Thyroid gland (tissue), 4 donors: ENCODE measurements at regions not wholly inside any gene's neighbourhood (a gene's known extent, or its start where the extent isn't known, plus 50 kb on each side); places are given as distances from the start of the nearest gene placed in this dataset.

Source experiments
- DNase-seq, 2 donors: peaks; one replicate each; pipeline ENCODE4 v3.0.0-alpha.2; 2019
- H3K27ac ChIP-seq, 3 donors: fragments of 200-600 bp; sonication (generic); 1 replicate in 2 of 3; 2 replicates in 1 of 3; pipeline ENCODE4 v1.5.1; 2016 to 2019; ENCODE audit warnings: mild to moderate bottlenecking in 1 of 3, moderate library complexity in 1 of 3
- H3K27me3 ChIP-seq: fragments of 200-600 bp; sonication (generic); one replicate; pipeline ENCODE4 v1.5.1; 2019
- H3K36me3 ChIP-seq, 2 donors: fragments of 200-600 bp; sonication (generic); one replicate each; pipeline ENCODE4 v1.5.1; 2016 to 2019
- H3K4me1 ChIP-seq, 2 donors: fragments of 200-600 bp; sonication (generic); one replicate each; pipeline ENCODE4 v1.5.1; 2017 to 2019
- H3K4me3 ChIP-seq, 3 donors: fragments of 200-600 bp; sonication (generic); replicated peaks in 1 of 3; 1 replicate in 2 of 3; 2 replicates in 1 of 3; pipeline ENCODE4 v1.5.1; 2016; ENCODE audit warnings: mild to moderate bottlenecking in 1 of 3
- H3K9me3 ChIP-seq: fragments of 200-600 bp; sonication (generic); one replicate; pipeline ENCODE4 v1.5.1; 2017
- CTCF ChIP-seq, 6 experiments: fragments of 200-600 bp in 3 of 6; fragments of 450-650 bp in 3 of 6; sonication (generic) in 3 of 6; IDR thresholded peaks; one replicate each; pipeline ENCODE4 v1.5.1; 2016 to 2019; ENCODE audit warnings: antibody characterized with exemption in 6 of 6, mild to moderate bottlenecking in 2 of 6, inconsistent platforms in 1 of 6, moderate library complexity in 1 of 6
- POLR2A ChIP-seq, 2 donors: fragments of 450-650 bp; IDR thresholded peaks; one replicate each; pipeline ENCODE4 v1.6.1; 2017; ENCODE audit warnings: antibody characterized with exemption in 2 of 2, mild to moderate bottlenecking in 2 of 2, moderate library complexity in 1 of 2
- WGBS, 2 donors: methylation state at CpG; one replicate each; pipeline ENCODE4 v1.1.5; 2017; 5-methylcytosine and 5-hydroxymethylcytosine counted together
- intact Hi-C: fragments of 100-400 bp; cut with DNase I; formaldehyde crosslinking; loops from one replicate; pipeline ENCODE4 v1.15.1; 2023

GRCh38 chr1:83530506-83530905, 468.4 kb downstream of the TTLL7 start:
- intact Hi-C loops, result no loop called here
- Histone ChIP-seq H3K4me3 (no peak overlapping the region), H3K36me3 (no peaks in the 10 kb centered on the region), H3K27me3 (no peaks in the 10 kb centered on the region), H3K4me1 (no peaks in the 10 kb centered on the region), H3K27ac (no peak overlapping the region), H3K9me3 (no peaks in the 10 kb centered on the region)
- TF ChIP-seq CTCF (IDR thresholded peaks at IDR 0.05) (no peak), POLR2A (IDR thresholded peaks at IDR 0.05) (no peak)
- 95% methylated on average over 8 of the region's 8 CpGs for WGBS, 2 donors
- no peak for DNase-seq

GRCh38 chr1:83527987-83528386, 470.9 kb downstream of the TTLL7 start:
- no peaks in the 10 kb centered on the region for H3K27me3 ChIP-seq
- TF ChIP-seq POLR2A (IDR thresholded peaks at IDR 0.05), result no peak
- no peak for TF ChIP-seq CTCF (IDR thresholded peaks at IDR 0.05)
- H3K4me1 ChIP-seq, result no peaks in the 10 kb centered on the region
- H3K4me3 ChIP-seq, result no peak overlapping the region
- H3K36me3 ChIP-seq, result no peaks in the 10 kb centered on the region
- no peak overlapping the region for H3K27ac ChIP-seq
- no peaks in the 10 kb centered on the region for H3K9me3 ChIP-seq
- intact Hi-C loops, result no loop called here
- DNase-seq, result no peak

GRCh38 chr1:83520797-83521196, 478.1 kb downstream of the TTLL7 start:
- intact Hi-C loops, result no loop called here
- TF ChIP-seq CTCF (IDR thresholded peaks at IDR 0.05) (no peak), POLR2A (IDR thresholded peaks at IDR 0.05) (no peak)
- H3K36me3 ChIP-seq, result no peaks in the 10 kb centered on the region
- H3K4me1 ChIP-seq, result no peaks in the 10 kb centered on the region
- H3K27me3 ChIP-seq, result no peaks in the 10 kb centered on the region
- H3K4me3 ChIP-seq, result no peak overlapping the region
- WGBS, 2 donors, result 48 to 65% methylated on average over 1 of the region's 1 CpG
- no peak for DNase-seq
- no peak overlapping the region for H3K27ac ChIP-seq
- H3K9me3 ChIP-seq, result no peaks in the 10 kb centered on the region

- intact Hi-C loops, result no loop called here
- 83 to 88% methylated on average over 2 of the region's 2 CpGs for WGBS, 2 donors
- no peak overlapping the region for H3K27ac ChIP-seq
- H3K36me3 ChIP-seq, result no peaks in the 10 kb centered on the region
- H3K27me3 ChIP-seq, result no peaks in the 10 kb centered on the region
- no peak for TF ChIP-seq CTCF (IDR thresholded peaks at IDR 0.05)
- TF ChIP-seq POLR2A (IDR thresholded peaks at IDR 0.05), result no peak
- H3K9me3 ChIP-seq, result no peaks in the 10 kb centered on the region
- peaks cover 0 to 5% of the 10 kb centered on the region in 2 donors for H3K4me1 ChIP-seq
- no peak overlapping the region for H3K4me3 ChIP-seq
- no peak for DNase-seq
Observed at GRCh38 chr1:83516369-83516768, 482.6 kb downstream of the TTLL7 start.

GRCh38 chr1:83515578-83516154, 483.3 kb downstream of the TTLL7 start:
- WGBS, 2 donors, result 79 to 83% methylated on average over 6 of the region's 6 CpGs
- Histone ChIP-seq H3K27me3 (no peaks in the 10 kb centered on the region), H3K9me3 (no peaks in the 10 kb centered on the region), H3K4me1 (peaks cover 6 to 12% of the 10 kb centered on the region in 2 donors), H3K4me3 (no peak overlapping the region), H3K27ac (no peak overlapping the region), H3K36me3 (no peaks in the 10 kb centered on the region)
- intact Hi-C loops, result no loop called here
- no peak for TF ChIP-seq CTCF (IDR thresholded peaks at IDR 0.05)
- TF ChIP-seq POLR2A (IDR thresholded peaks at IDR 0.05), result no peak
- DNase-seq, result no peak
